ENCODE measurements at regions not wholly inside any gene's neighbourhood (a gene's known extent, or its start where the extent isn't known, plus 50 kb on each side); places are given as distances from the start of the nearest gene placed in this dataset.

- TF ChIP-seq CTCF (conservative IDR thresholded peaks at IDR 0.05) (no peak), EZH2 (IDR thresholded peaks at IDR 0.05; ENCODE audit: low read depth) (no peak)
Measured at GRCh38 chr13:109627649-109628048, 158.7 kb downstream of the IRS2 start.
